ENCODE measurements at regions not wholly inside any gene's neighbourhood (a gene's known extent, or its start where the extent isn't known, plus 50 kb on each side); places are given as distances from the start of the nearest gene placed in this dataset.

- no peak for TF ChIP-seq CTCF (IDR thresholded peaks at IDR 0.05; ENCODE audit: unreplicated experiment)
- Mint-ChIP-seq H3K9me3 (ENCODE audit: unreplicated experiment) (no peaks in the 10 kb centered on the region), H3K36me3 (ENCODE audit: low read depth, unreplicated experiment) (no peaks in the 10 kb centered on the region), H3K4me3 (ENCODE audit: unreplicated experiment) (no peak overlapping the region), H3K4me1 (ENCODE audit: unreplicated experiment) (no peaks in the 10 kb centered on the region), H3K27me3 (ENCODE audit: unreplicated experiment) (no peaks in the 10 kb centered on the region), H3K27ac (ENCODE audit: unreplicated experiment) (no peak overlapping the region)
- no peak for DNase-seq (ENCODE audit: low spot score)
These were observed 57.3 kb upstream of the FSTL5 start for GRCh38 chr4:162221148-162221547.

Measured in endothelial cell (in vitro differentiated cells).